Right lobe of liver (tissue), 6 donors: ENCODE measurements at regions not wholly inside any gene's neighbourhood (a gene's known extent, or its start where the extent isn't known, plus 50 kb on each side); places are given as distances from the start of the nearest gene placed in this dataset.

Experiments
- ATAC-seq, 4 donors: fragments of 200-7000 bp; cut with Tn5 transposase; one replicate each; pipeline ENCODE4 v1.9.1; 2020; ENCODE audit warnings: mild to moderate bottlenecking in 4 of 4, moderate library complexity in 4 of 4
- DNase-seq, 3 donors: peaks; one replicate each; pipeline ENCODE4 v3.0.0-alpha.2; 2020
- H3K27ac ChIP-seq, 3 donors: fragments of 200-600 bp; one replicate each; pipeline ENCODE4 v1.8.0; 2022
- H3K27me3 ChIP-seq, 2 donors: fragments of 200-600 bp; one replicate each; pipeline ENCODE4 v1.8.0; 2022
- H3K36me3 ChIP-seq, 4 donors: fragments of 200-600 bp; sonication (generic) in 1 of 4; one replicate each; pipeline versions ENCODE4 v1.5.1 to v1.8.0; 2017 to 2022; ENCODE audit warnings: control low read depth in 1 of 4
- H3K4me1 ChIP-seq, 4 donors: fragments of 200-600 bp; sonication (generic) in 1 of 4; one replicate each; pipeline versions ENCODE4 v1.5.1 to v1.8.0; 2017 to 2022; ENCODE audit warnings: control low read depth in 1 of 4
- H3K4me3 ChIP-seq, 3 donors: fragments of 200-600 bp; one replicate each; pipeline ENCODE4 v1.8.0; 2022
- H3K9me3 ChIP-seq, 4 donors: fragments of 200-600 bp; sonication (generic) in 1 of 4; one replicate each; pipeline versions ENCODE4 v1.5.1 to v1.8.0; 2017 to 2022; ENCODE audit warnings: control low read depth in 1 of 4
- CTCF ChIP-seq, 4 donors: fragments of 200-600 bp in 3 of 4; fragments of 450-650 bp in 1 of 4; IDR thresholded peaks; one replicate each; pipeline versions ENCODE4 v1.5.1 to v1.8.0; 2016 to 2022; ENCODE audit warnings: antibody characterized with exemption in 4 of 4, mild to moderate bottlenecking in 2 of 4
- POLR2A ChIP-seq: fragments of 450-650 bp; IDR thresholded peaks from one replicate; pipeline ENCODE4 v1.6.1; 2017; ENCODE audit warnings: antibody characterized with exemption, mild to moderate bottlenecking
- WGBS: methylation state at CpG from one replicate; pipeline ENCODE4 v1.1.6; 2018; ENCODE audit warnings: low coverage, low lambda C conversion rate; ENCODE audit not compliant: insufficient coverage; ENCODE audit errors: missing lambda C conversion rate; 5-methylcytosine and 5-hydroxymethylcytosine counted together
- intact Hi-C, 2 donors: fragments of 100-400 bp; cut with DNase I; formaldehyde crosslinking; loops; one replicate each; pipeline versions ENCODE4 v1.11.2 to v1.14.1; 2022
- donor health status: DM: no; HTN: yes; CAD: no.
- donor health status: DM: no; HTN: no; CAD: no.
- donor health status: DM: no; HTN: no; CAD: no.
- donor health status: DM: no; HTN: yes; CAD: no.
- donor health status: DM: no; HTN: yes; CAD: no.

- intact Hi-C loops = loop anchor here (10.0 kb wide), 2 partner anchors 124 to 446 kb away; partner anchors contain the start of gene BARHL2 (in 1 of the 2)
- no peaks in the 10 kb centered on the region for H3K9me3 ChIP-seq
- ATAC-seq (no peak), DNase-seq (no peak)
- no peaks in the 10 kb centered on the region for H3K36me3 ChIP-seq
- 74% methylated on average over 8 of the region's 9 CpGs for WGBS
- H3K4me3 ChIP-seq = no peak overlapping the region
- no peak for TF ChIP-seq POLR2A
- no peak for TF ChIP-seq CTCF (IDR thresholded peaks at IDR 0.05)
- no peaks in the 10 kb centered on the region for H3K4me1 ChIP-seq
- H3K27ac ChIP-seq = no peak overlapping the region
- no peaks in the 10 kb centered on the region for H3K27me3 ChIP-seq
Observed at GRCh38 chr1:91161166-91161565, 139.3 kb upstream of the ZNF644 start.

- WGBS = 93% methylated on average over 11 of the region's 14 CpGs
- H3K9me3 ChIP-seq = no peaks in the 10 kb centered on the region
- no peaks in the 10 kb centered on the region for H3K27me3 ChIP-seq
- TF ChIP-seq POLR2A (no peak), CTCF (IDR thresholded peaks at IDR 0.05) (no peak)
- no peak overlapping the region for H3K27ac ChIP-seq
- no peak overlapping the region for H3K4me3 ChIP-seq
- no peaks in the 10 kb centered on the region for H3K4me1 ChIP-seq
- ATAC-seq = no peak
- intact Hi-C loops = loop anchor here (10.0 kb wide), 2 partner anchors 124 to 446 kb away; partner anchors contain the start of gene BARHL2 (in 1 of the 2)
- H3K36me3 ChIP-seq = no peaks in the 10 kb centered on the region
- no peak for DNase-seq
Observed at GRCh38 chr1:91160363-91161075, 138.7 kb upstream of the ZNF644 start.

- Histone ChIP-seq H3K27ac (no peak overlapping the region), H3K36me3 (no peaks in the 10 kb centered on the region), H3K4me3 (no peak overlapping the region), H3K9me3 (no peaks in the 10 kb centered on the region), H3K27me3 (no peaks in the 10 kb centered on the region), H3K4me1 (no peaks in the 10 kb centered on the region)
- ATAC-seq (no peak), DNase-seq (no peak)
- intact Hi-C loops = no loop called here
- no peak for TF ChIP-seq POLR2A
- no peak for TF ChIP-seq CTCF (IDR thresholded peaks at IDR 0.05)
- WGBS = 100% methylated on average over 1 of the region's 1 CpG
Observed at GRCh38 chr1:91153341-91153740, 131.5 kb upstream of the ZNF644 start.

GRCh38 chr1:91152331-91152730 lies 130.5 kb upstream of the ZNF644 start:
- H3K4me1 ChIP-seq = no peaks in the 10 kb centered on the region
- no peaks in the 10 kb centered on the region for H3K27me3 ChIP-seq
- no peak for TF ChIP-seq POLR2A
- no peak for TF ChIP-seq CTCF (IDR thresholded peaks at IDR 0.05)
- no peaks in the 10 kb centered on the region for H3K36me3 ChIP-seq
- no peaks in the 10 kb centered on the region for H3K9me3 ChIP-seq
- DNase-seq (no peak), ATAC-seq (no peak)
- no peak overlapping the region for H3K27ac ChIP-seq
- intact Hi-C loops = no loop called here
- H3K4me3 ChIP-seq = no peak overlapping the region
- WGBS = 70% methylated on average over 4 of the region's 5 CpGs
